ENCODE measurements at regions not wholly inside any gene's neighbourhood (a gene's known extent, or its start where the extent isn't known, plus 50 kb on each side); places are given as distances from the start of the nearest gene placed in this dataset.

GRCh38 chr11:116301141-116301540 lies 471.6 kb downstream of the BUD13 start:
- TF ChIP-seq POLR2A (IDR thresholded peaks at IDR 0.05): no peak
- TF ChIP-seq, protein P1, sequence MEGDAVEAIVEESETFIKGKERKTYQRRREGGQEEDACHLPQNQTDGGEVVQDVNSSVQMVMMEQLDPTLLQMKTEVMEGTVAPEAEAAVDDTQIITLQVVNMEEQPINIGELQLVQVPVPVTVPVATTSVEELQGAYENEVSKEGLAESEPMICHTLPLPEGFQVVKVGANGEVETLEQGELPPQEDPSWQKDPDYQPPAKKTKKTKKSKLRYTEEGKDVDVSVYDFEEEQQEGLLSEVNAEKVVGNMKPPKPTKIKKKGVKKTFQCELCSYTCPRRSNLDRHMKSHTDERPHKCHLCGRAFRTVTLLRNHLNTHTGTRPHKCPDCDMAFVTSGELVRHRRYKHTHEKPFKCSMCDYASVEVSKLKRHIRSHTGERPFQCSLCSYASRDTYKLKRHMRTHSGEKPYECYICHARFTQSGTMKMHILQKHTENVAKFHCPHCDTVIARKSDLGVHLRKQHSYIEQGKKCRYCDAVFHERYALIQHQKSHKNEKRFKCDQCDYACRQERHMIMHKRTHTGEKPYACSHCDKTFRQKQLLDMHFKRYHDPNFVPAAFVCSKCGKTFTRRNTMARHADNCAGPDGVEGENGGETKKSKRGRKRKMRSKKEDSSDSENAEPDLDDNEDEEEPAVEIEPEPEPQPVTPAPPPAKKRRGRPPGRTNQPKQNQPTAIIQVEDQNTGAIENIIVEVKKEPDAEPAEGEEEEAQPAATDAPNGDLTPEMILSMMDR (IDR thresholded peaks at IDR 0.05): no peak
